Naive thymus-derived CD4-positive, alpha-beta T cell (primary cell): ENCODE measurements at regions not wholly inside any gene's neighbourhood (a gene's known extent, or its start where the extent isn't known, plus 50 kb on each side); places are given as distances from the start of the nearest gene placed in this dataset.

ENCODE experiments used
- ATAC-seq: fragments of 150-1000 bp; cut with Tn5 transposase; 2 replicates; pipeline ENCODE4 v1.10.0; 2021; ENCODE audit warnings: mild to moderate bottlenecking, moderate library complexity
- CTCF ChIA-PET: fragments of 350-600 bp; sonication (Branson Sonifier 250); formaldehyde crosslinking; loops from one replicate; lab custom pipeline; 2021; ENCODE audit warnings: antibody characterized with exemption; lab: Charles Lee
- POLR2A ChIA-PET: fragments of 350-600 bp; sonication (Branson Sonifier 250); formaldehyde crosslinking; loops from one replicate; lab custom pipeline; 2021; ENCODE audit warnings: antibody characterized with exemption, inconsistent platforms; lab: Charles Lee
- DNase-seq, 9 donors: peaks; one replicate each; pipeline versions ENCODE4 v3.0.0 to v3.0.0-alpha.2; 2020 to 2022; ENCODE audit warnings: mixed read lengths in 1 of 9
- H3K27ac ChIP-seq: one replicate; pipeline ENCODE4 v1.7.0; 2013; ENCODE audit warnings: mild to moderate bottlenecking, low read depth, low read length, moderate library complexity
- H3K27me3 ChIP-seq, 2 donors: one replicate each; pipeline ENCODE4 v1.7.0; 2013; ENCODE audit warnings: low read length in 2 of 2, mild to moderate bottlenecking in 2 of 2, moderate library complexity in 2 of 2; ENCODE audit not compliant: control insufficient read depth in 2 of 2, insufficient read depth in 2 of 2
- H3K36me3 ChIP-seq, 3 experiments: 1 replicate in 2 of 3; 2 replicates in 1 of 3; pipeline ENCODE4 v1.7.0; 2013; ENCODE audit warnings: low read length in 3 of 3, mild to moderate bottlenecking in 3 of 3, moderate library complexity in 1 of 3; ENCODE audit not compliant: insufficient read depth in 3 of 3, control insufficient read depth in 2 of 3
- H3K4me1 ChIP-seq, 2 donors: one replicate each; pipeline ENCODE4 v1.7.0; 2013; ENCODE audit warnings: low read length in 2 of 2, mild to moderate bottlenecking in 2 of 2, moderate library complexity in 1 of 2; ENCODE audit not compliant: control insufficient read depth in 2 of 2, insufficient read depth in 2 of 2
- H3K4me3 ChIP-seq: 2 replicates; pipeline ENCODE4 v1.7.0; 2013; ENCODE audit warnings: mild to moderate bottlenecking, low read length
- H3K9me3 ChIP-seq, 3 experiments: 1 replicate in 2 of 3; 2 replicates in 1 of 3; pipeline ENCODE4 v1.7.0; 2013; ENCODE audit warnings: low read length in 3 of 3; ENCODE audit not compliant: control insufficient read depth in 2 of 3
- H3K27ac Mint-ChIP-seq, 9 donors: one replicate each; pipeline ENCODE4 v1.8.0; 2020 to 2022; ENCODE audit warnings: mixed read lengths in 9 of 9, mild to moderate bottlenecking in 8 of 9, moderate library complexity in 5 of 9, inconsistent platforms in 2 of 9
- H3K27me3 Mint-ChIP-seq, 5 donors: one replicate each; pipeline ENCODE4 v1.8.0; 2021 to 2022; ENCODE audit warnings: mixed read lengths in 5 of 5, mild to moderate bottlenecking in 1 of 5
- H3K36me3 Mint-ChIP-seq, 5 donors: one replicate each; pipeline ENCODE4 v1.8.0; 2020 to 2022; ENCODE audit warnings: mixed read lengths in 5 of 5, mild to moderate bottlenecking in 3 of 5, inconsistent platforms in 1 of 5
- H3K4me1 Mint-ChIP-seq, 7 donors: one replicate each; pipeline ENCODE4 v1.8.0; 2020 to 2022; ENCODE audit warnings: mixed read lengths in 7 of 7, mild to moderate bottlenecking in 3 of 7, inconsistent platforms in 1 of 7
- H3K4me3 Mint-ChIP-seq, 10 donors: one replicate each; pipeline ENCODE4 v1.8.0; 2020 to 2022; ENCODE audit warnings: mild to moderate bottlenecking in 10 of 10, mixed read lengths in 10 of 10, moderate library complexity in 6 of 10, inconsistent platforms in 2 of 10
- H3K9me3 Mint-ChIP-seq, 11 donors: one replicate each; pipeline ENCODE4 v1.8.0; 2020 to 2022; ENCODE audit warnings: mixed read lengths in 11 of 11, mild to moderate bottlenecking in 4 of 11, inconsistent platforms in 1 of 11, moderate library complexity in 1 of 11
- intact Hi-C, 2 donors: fragments of 100-400 bp; cut with micrococcal nuclease; formaldehyde crosslinking; loops; one replicate each; pipeline ENCODE4 v1.15.1; 2023

DNA sequence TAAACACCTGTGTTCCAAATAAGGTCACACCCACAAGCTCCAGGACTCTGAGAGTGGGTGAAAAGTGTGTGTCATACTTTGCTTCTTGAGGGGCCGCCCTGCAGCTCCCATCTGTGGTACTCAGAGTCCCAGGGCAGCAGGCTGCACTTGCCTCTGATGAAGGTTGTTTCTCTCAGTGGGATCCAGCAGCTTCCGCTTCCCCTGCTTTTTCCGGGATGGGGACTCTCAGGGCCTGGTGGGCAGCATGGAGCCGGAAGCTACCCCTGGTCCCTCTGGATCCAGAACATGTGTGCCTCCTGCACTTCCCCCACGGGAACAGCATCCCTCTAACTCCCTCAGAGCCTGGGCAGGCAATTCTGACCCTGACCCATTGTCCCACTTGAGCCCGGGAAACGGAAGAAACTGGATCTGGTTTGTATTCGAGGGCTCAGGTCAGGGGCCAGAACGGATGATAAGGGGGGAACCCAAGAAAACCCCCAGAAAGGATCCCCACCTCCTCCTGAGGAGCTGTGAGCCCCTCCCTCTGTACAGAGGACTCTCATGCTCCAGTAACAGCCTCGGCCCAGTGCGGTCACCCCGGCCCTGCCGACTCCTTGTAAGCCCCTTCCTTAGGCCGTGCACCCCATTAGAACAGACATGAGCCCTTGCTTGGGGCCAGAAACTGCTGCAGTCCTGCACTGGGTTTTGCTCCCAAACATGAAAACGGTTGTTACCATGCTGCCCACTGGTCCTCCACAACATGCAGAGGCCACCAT lies 189.5 kb upstream of the C1orf174 start:
- Mint-ChIP-seq H3K4me1 (no peaks in the 10 kb centered on the region), H3K36me3 (no peaks in the 10 kb centered on the region), H3K4me3 (no peak overlapping the region), H3K9me3 (peaks cover 0 to 24% (median 7%) of the 10 kb centered on the region in 11 donors), H3K27me3 (peaks cover 0 to 30% (median 7%) of the 10 kb centered on the region in 5 donors), H3K27ac (no peak overlapping the region)
- DNase-seq (no peak), ATAC-seq (no peak)
- no peaks in the 10 kb centered on the region for H3K36me3 ChIP-seq
- no peak overlapping the region for H3K27ac ChIP-seq
- no peaks in the 10 kb centered on the region for H3K27me3 ChIP-seq
- intact Hi-C loops, result no loop called here
- POLR2A ChIA-PET, result no interaction called here
- CTCF ChIA-PET, result no interaction called here
- H3K4me3 ChIP-seq, result no peak overlapping the region
- no peaks in the 10 kb centered on the region for H3K4me1 ChIP-seq
- H3K9me3 ChIP-seq, result peaks cover 0 to 5% (median 0%) of the 10 kb centered on the region in 3 experiments

DNA sequence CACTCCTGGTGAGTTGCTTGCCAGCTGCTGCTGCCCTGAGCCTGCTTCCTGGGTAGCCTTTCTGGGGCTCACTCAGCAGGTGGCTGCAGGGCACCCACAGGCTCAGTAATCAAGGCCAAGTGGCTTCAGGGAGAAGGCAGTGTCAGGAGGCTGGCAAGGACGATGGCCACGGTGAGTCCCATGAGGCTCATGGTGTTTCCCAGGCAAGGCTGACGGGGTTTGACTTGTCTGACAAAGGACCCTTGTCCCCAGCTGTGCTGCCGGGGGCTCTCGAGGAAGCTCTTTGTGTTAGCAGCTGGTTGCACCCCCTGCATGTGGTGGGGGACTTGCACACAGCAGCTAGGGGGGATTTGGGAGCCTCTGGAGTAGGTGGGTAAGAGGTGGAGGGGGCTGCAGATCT lies 190.5 kb upstream of the C1orf174 start:
- ChIA-PET CTCF (no interaction called here), POLR2A (no interaction called here)
- intact Hi-C loops, result no loop called here
- no peak overlapping the region for H3K27ac ChIP-seq
- no peak for DNase-seq
- no peak overlapping the region for H3K4me3 Mint-ChIP-seq
- no peaks in the 10 kb centered on the region for H3K27me3 ChIP-seq
- H3K36me3 ChIP-seq, result no peaks in the 10 kb centered on the region
- H3K4me3 ChIP-seq, result no peak overlapping the region
- H3K27ac Mint-ChIP-seq, result no peak overlapping the region
- H3K27me3 Mint-ChIP-seq, result peaks cover 0 to 25% (median 7%) of the 10 kb centered on the region in 5 donors
- peaks cover 0 to 5% (median 0%) of the 10 kb centered on the region in 3 experiments for H3K9me3 ChIP-seq
- no peaks in the 10 kb centered on the region for H3K4me1 ChIP-seq
- H3K9me3 Mint-ChIP-seq, result peaks cover 0 to 28% (median 9%) of the 10 kb centered on the region in 11 donors
- no peaks in the 10 kb centered on the region for H3K36me3 Mint-ChIP-seq
- ATAC-seq, result no peak
- no peaks in the 10 kb centered on the region for H3K4me1 Mint-ChIP-seq

DNA sequence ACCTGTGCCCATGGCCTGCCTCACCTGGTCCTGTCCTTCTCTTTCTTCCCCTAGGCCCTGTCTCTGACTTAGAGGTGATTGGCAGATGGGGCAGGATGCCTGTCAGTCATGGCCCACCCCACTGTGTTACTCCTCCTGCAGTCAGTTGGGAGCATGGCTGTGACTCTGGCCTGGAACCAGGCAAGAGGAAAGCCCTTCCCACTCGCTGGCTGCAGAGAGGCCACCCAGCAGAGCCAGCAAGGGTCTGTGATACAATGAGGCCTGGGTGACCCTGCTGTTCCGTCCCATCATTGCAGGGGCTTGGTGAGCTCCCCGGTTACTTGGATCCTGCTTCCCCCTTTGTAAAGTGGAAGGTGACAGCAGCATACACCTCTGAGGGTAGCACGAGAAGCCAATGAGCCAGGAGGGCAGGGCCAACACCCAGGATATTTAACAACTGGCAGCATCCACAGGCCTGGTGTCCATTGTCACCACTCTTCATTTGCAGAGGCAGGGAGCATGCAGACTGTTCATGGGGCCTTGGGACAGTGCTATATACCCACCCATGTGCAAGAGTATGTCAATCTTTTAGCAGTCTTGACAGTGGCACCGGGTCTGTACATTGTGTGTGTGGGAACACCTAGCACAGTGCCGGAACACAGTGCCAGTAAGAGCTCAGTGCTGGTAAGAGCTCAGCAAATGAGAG lies 191.0 kb upstream of the C1orf174 start:
- intact Hi-C loops, result no loop called here
- ChIA-PET CTCF (no interaction called here), POLR2A (no interaction called here)
- no peaks in the 10 kb centered on the region for H3K36me3 ChIP-seq
- peaks cover 0 to 5% (median 0%) of the 10 kb centered on the region in 3 experiments for H3K9me3 ChIP-seq
- Mint-ChIP-seq H3K36me3 (no peaks in the 10 kb centered on the region), H3K9me3 (peaks cover 0 to 34% (median 9%) of the 10 kb centered on the region in 11 donors), H3K27me3 (peaks cover 0 to 23% (median 7%) of the 10 kb centered on the region in 5 donors), H3K4me3 (no peak overlapping the region), H3K27ac (no peak overlapping the region), H3K4me1 (no peaks in the 10 kb centered on the region)
- no peak overlapping the region for H3K27ac ChIP-seq
- no peak overlapping the region for H3K4me3 ChIP-seq
- DNase-seq (no peak), ATAC-seq (no peak)
- no peaks in the 10 kb centered on the region for H3K27me3 ChIP-seq
- no peaks in the 10 kb centered on the region for H3K4me1 ChIP-seq

DNA sequence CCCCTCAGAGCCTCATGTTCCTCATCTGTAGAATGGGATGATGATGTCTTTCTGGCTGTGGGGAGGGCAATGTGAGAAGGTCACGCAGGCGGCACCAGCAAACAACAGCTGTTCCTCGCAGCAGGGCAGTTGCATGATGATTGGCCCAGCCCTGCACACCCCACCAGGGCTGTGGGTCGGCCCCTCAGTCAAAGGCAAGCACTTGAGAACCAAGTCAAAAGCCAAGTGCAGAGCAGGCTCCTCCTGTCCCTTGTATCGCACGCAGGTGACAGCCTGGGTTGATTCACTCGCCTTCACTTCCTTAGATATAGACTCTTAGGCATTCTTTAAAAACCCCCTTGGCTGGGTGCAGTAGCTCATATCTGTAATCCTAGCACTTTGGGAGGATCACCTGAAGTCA lies 191.9 kb upstream of the C1orf174 start:
- DNase-seq, result no peak
- H3K36me3 Mint-ChIP-seq, result peaks cover 0 to 5% (median 0%) of the 10 kb centered on the region in 5 donors
- Histone ChIP-seq H3K4me3 (no peak overlapping the region), H3K36me3 (no peaks in the 10 kb centered on the region), H3K9me3 (peaks cover 0 to 8% (median 0%) of the 10 kb centered on the region in 3 experiments), H3K27me3 (no peaks in the 10 kb centered on the region), H3K27ac (no peak overlapping the region), H3K4me1 (no peaks in the 10 kb centered on the region)
- no peaks in the 10 kb centered on the region for H3K4me1 Mint-ChIP-seq
- POLR2A ChIA-PET, result no interaction called here
- H3K27ac Mint-ChIP-seq, result no peak overlapping the region
- no peak for ATAC-seq
- H3K27me3 Mint-ChIP-seq, result peaks cover 0 to 16% (median 7%) of the 10 kb centered on the region in 5 donors
- intact Hi-C loops, result no loop called here
- H3K9me3 Mint-ChIP-seq, result peaks cover 0 to 42% (median 18%) of the 10 kb centered on the region in 11 donors
- no peak overlapping the region for H3K4me3 Mint-ChIP-seq
- CTCF ChIA-PET, result no interaction called here

DNA sequence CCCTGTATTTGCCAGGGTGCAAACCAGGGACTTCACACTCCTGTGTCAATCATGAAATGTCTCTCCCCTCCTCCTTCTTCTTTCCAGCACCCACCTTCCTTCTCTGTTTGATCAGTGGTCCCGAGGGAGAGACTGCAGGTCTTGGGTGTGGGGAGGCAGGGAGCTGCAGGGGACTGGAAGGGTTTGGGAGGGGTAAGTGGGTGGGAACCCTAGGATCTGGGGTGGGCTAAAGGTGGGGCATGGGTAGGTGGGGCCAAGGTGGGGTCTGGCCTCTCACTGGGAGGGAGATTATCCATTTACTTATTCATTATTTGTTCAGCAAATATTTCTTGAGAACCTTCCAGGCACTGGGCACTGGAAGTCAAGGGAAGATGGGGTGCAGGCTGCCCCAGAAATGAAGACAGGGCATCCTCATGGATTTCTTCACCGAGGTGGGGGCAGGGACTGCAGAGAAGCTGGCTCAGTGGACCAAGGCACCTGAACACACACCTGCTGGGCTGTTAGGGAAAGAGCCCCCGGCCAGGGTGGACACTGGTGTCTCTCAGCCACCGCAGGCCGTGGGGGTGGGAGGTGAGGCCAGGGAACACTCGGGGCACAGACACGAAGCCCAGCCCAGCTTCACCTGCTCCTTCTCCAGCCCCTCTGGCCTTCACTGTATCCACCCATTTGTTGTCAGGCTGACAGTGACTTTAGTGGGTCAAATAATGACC lies 193.9 kb upstream of the C1orf174 start:
- ChIA-PET POLR2A (no interaction called here), CTCF (no interaction called here)
- Mint-ChIP-seq H3K4me1 (no peaks in the 10 kb centered on the region), H3K36me3 (peaks cover 0 to 5% (median 0%) of the 10 kb centered on the region in 5 donors), H3K27me3 (peaks cover 0 to 14% (median 6%) of the 10 kb centered on the region in 5 donors), H3K27ac (no peak overlapping the region), H3K4me3 (no peak overlapping the region), H3K9me3 (peaks cover 0 to 44% (median 18%) of the 10 kb centered on the region in 11 donors)
- H3K36me3 ChIP-seq, result no peaks in the 10 kb centered on the region
- H3K27ac ChIP-seq, result no peak overlapping the region
- no peak for DNase-seq
- H3K4me1 ChIP-seq, result no peaks in the 10 kb centered on the region
- no peak for ATAC-seq
- intact Hi-C loops, result no loop called here
- peaks cover 0 to 8% (median 0%) of the 10 kb centered on the region in 3 experiments for H3K9me3 ChIP-seq
- H3K4me3 ChIP-seq, result no peak overlapping the region
- no peaks in the 10 kb centered on the region for H3K27me3 ChIP-seq

DNA sequence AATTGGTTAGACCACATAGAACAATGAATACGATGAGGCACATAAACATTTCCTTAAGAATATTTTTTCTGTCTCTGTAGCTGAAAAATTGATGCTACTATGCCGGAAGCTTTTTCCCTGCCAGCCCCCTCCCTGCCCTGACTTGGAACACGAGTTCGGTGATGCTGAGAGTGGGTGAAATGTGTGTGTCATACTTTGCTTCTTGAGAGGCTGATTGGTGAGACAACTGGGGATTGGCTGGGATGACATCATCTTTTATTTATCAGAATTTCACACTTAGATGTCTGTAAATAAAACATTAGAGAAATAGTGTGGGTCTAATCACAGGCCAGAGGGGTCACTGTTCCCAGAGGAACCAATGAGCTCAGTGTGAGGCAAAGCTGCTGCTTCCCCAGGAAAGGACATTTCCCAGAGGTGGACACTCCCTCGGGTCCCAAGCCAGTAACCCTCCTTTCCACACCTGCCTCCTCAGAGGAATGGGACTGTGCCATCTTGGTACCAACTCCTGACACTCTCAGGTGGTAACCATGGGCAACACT lies 195.4 kb upstream of the C1orf174 start:
- intact Hi-C loops, result no loop called here
- no peak overlapping the region for H3K27ac ChIP-seq
- no peaks in the 10 kb centered on the region for H3K36me3 ChIP-seq
- ChIA-PET POLR2A (no interaction called here), CTCF (no interaction called here)
- Mint-ChIP-seq H3K4me3 (no peak overlapping the region), H3K9me3 (peaks cover 0 to 44% (median 18%) of the 10 kb centered on the region in 11 donors), H3K27me3 (peaks cover 0 to 7% (median 5%) of the 10 kb centered on the region in 5 donors), H3K36me3 (peaks cover 0 to 5% (median 0%) of the 10 kb centered on the region in 5 donors), H3K4me1 (no peaks in the 10 kb centered on the region), H3K27ac (no peak overlapping the region)
- no peaks in the 10 kb centered on the region for H3K4me1 ChIP-seq
- ATAC-seq (no peak), DNase-seq (no peak)
- H3K9me3 ChIP-seq, result peaks cover 0 to 8% (median 0%) of the 10 kb centered on the region in 3 experiments
- no peak overlapping the region for H3K4me3 ChIP-seq
- H3K27me3 ChIP-seq, result no peaks in the 10 kb centered on the region
